ENCODE measurements at regions not wholly inside any gene's neighbourhood (a gene's known extent, or its start where the extent isn't known, plus 50 kb on each side); places are given as distances from the start of the nearest gene placed in this dataset.

- H3K4me1 ChIP-seq, result no peaks in the 10 kb centered on the region
- no peaks in the 10 kb centered on the region for H3K27me3 ChIP-seq
- no peak for TF ChIP-seq CTCF (IDR thresholded peaks at IDR 0.05; ENCODE audit: low read depth, low read length)
- H3K9me3 ChIP-seq, result no peaks in the 10 kb centered on the region
- DNase-seq, result no peak
- no peaks in the 10 kb centered on the region for H3K36me3 ChIP-seq
- H3K4me3 ChIP-seq (ENCODE audit: low read depth, low read length), result no peak overlapping the region
These were observed 91.0 kb downstream of the GAS1 start for GRCh38 chr9:86856259-86856658.

GRCh38 chr9:86854898-86855523 is 92.3 kb downstream of the GAS1 start:
- H3K4me1 ChIP-seq, result no peaks in the 10 kb centered on the region
- TF ChIP-seq CTCF (IDR thresholded peaks at IDR 0.05; ENCODE audit: low read depth, low read length), result no peak
- no peaks in the 10 kb centered on the region for H3K27me3 ChIP-seq
- H3K4me3 ChIP-seq (ENCODE audit: low read depth, low read length), result no peak overlapping the region
- H3K36me3 ChIP-seq, result no peaks in the 10 kb centered on the region
- no peak for DNase-seq
- H3K9me3 ChIP-seq, result no peaks in the 10 kb centered on the region

- Histone ChIP-seq H3K4me1 (no peaks in the 10 kb centered on the region), H3K27me3 (no peaks in the 10 kb centered on the region), H3K4me3 (ENCODE audit: low read depth, low read length) (no peak overlapping the region), H3K9me3 (no peaks in the 10 kb centered on the region), H3K36me3 (no peaks in the 10 kb centered on the region)
- DNase-seq, result no peak
- TF ChIP-seq CTCF (IDR thresholded peaks at IDR 0.05; ENCODE audit: low read depth, low read length), result no peak
These were observed 100.7 kb downstream of the GAS1 start for GRCh38 chr9:86846656-86847055.

- TF ChIP-seq CTCF (IDR thresholded peaks at IDR 0.05; ENCODE audit: low read depth, low read length), result no peak
- no peaks in the 10 kb centered on the region for H3K36me3 ChIP-seq
- no peaks in the 10 kb centered on the region for H3K9me3 ChIP-seq
- peak; percentile 16 for DNase-seq
- no peaks in the 10 kb centered on the region for H3K27me3 ChIP-seq
- H3K4me1 ChIP-seq, result no peaks in the 10 kb centered on the region
- no peak overlapping the region for H3K4me3 ChIP-seq (ENCODE audit: low read depth, low read length)
These were observed 104.1 kb downstream of the GAS1 start for GRCh38 chr9:86843206-86843605.

GRCh38 chr9:86842573-86842972 is 104.7 kb downstream of the GAS1 start:
- no peak for DNase-seq
- H3K9me3 ChIP-seq, result no peaks in the 10 kb centered on the region
- no peaks in the 10 kb centered on the region for H3K36me3 ChIP-seq
- no peak for TF ChIP-seq CTCF (IDR thresholded peaks at IDR 0.05; ENCODE audit: low read depth, low read length)
- no peak overlapping the region for H3K4me3 ChIP-seq (ENCODE audit: low read depth, low read length)
- no peaks in the 10 kb centered on the region for H3K27me3 ChIP-seq
- no peaks in the 10 kb centered on the region for H3K4me1 ChIP-seq

GRCh38 chr9:86839522-86839921 is 107.8 kb downstream of the GAS1 start:
- no peaks in the 10 kb centered on the region for H3K27me3 ChIP-seq
- no peak for TF ChIP-seq CTCF (IDR thresholded peaks at IDR 0.05; ENCODE audit: low read depth, low read length)

More at GRCh38 chr9:86839522-86839921, 107.8 kb downstream of the GAS1 start:
- Histone ChIP-seq H3K36me3 (no peaks in the 10 kb centered on the region), H3K4me1 (no peaks in the 10 kb centered on the region), H3K4me3 (ENCODE audit: low read depth, low read length) (no peak overlapping the region), H3K9me3 (no peaks in the 10 kb centered on the region)
- DNase-seq, result no peak
